ENCODE measurements at regions not wholly inside any gene's neighbourhood (a gene's known extent, or its start where the extent isn't known, plus 50 kb on each side); places are given as distances from the start of the nearest gene placed in this dataset.
"Not testable (repeated sequence)": the region's sequence is repeated elsewhere in the genome, so short reads cannot be mapped to it uniquely, and the experiment has no call there.

- not testable (repeated sequence) for TF ChIP-seq ZNF280D (tag by site-specific recombination; IDR thresholded peaks at IDR 0.05); REST (tag by site-specific recombination; IDR thresholded peaks at IDR 0.05); YY2 (tag by site-specific recombination; IDR thresholded peaks at IDR 0.05); ZNF624 (tag by site-specific recombination; IDR thresholded peaks at IDR 0.05); ZNF560 (tag by site-specific recombination; IDR thresholded peaks at IDR 0.05; ENCODE audit: borderline replicate concordance); KLF10 (tag by site-specific recombination; IDR thresholded peaks at IDR 0.05); CTCF (tag by site-specific recombination; IDR thresholded peaks at IDR 0.05); ZNF664 (tag by site-specific recombination; IDR thresholded peaks at IDR 0.05); YY1 (tag by site-specific recombination; IDR thresholded peaks at IDR 0.05); ZNF37A (tag by site-specific recombination; IDR thresholded peaks at IDR 0.05); ZNF488 (tag by site-specific recombination; IDR thresholded peaks at IDR 0.05)
These were observed 88.2 kb downstream of the CDRT15L2 start for GRCh38 chr17:20667712-20668111.

Data from HEK293 (cell line).